Occipital lobe (tissue), 1 donor: ENCODE measurements at regions not wholly inside any gene's neighbourhood (a gene's known extent, or its start where the extent isn't known, plus 50 kb on each side); places are given as distances from the start of the nearest gene placed in this dataset.
"Not testable (repeated sequence)": the region's sequence is repeated elsewhere in the genome, so short reads cannot be mapped to it uniquely, and the experiment has no call there.

Source experiments
- DNase-seq: peaks from one replicate; lab custom pipeline; 2025; lab: John Stamatoyannopoulos, UW

DNA sequence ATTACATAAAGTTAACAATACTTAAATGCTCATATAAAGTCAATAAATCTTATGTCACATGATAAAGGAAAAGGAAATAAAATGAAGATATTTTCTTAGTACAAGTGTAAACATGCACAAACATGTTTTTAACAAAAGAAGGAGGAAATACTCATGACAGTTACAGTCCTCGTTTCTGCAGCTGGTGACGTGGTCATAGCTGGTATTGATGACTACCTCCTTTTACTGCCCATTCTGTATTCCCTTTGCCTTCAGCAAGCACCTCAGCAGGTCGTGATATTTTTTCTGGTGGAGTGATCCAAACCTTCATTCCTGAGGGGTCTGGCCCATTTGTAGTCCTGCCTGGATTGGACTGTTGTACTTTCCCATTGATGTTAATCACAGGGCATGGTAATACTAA lies 797.5 kb upstream of the PCDH10 start:
- DNase-seq, result not testable (repeated sequence)

DNA sequence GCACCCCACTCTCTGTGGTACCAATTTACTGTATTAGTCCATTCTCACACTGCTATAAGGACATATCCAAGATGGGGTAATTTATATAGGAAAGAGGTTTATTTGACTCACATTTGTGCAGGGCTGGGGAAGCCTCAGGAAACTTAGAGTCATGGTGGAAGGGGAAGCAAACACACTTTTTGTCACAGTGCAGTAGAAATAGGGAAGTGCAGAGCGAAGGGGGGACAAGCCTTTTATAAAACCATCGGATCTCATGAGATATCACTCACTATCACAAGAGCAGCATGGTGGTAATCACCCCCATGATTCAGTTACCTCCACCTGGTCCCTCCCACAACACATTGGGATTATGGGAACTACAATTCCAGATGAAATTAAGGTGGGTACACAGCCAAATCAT lies 766.9 kb upstream of the PCDH10 start:
- DNase-seq, result no peak

DNA sequence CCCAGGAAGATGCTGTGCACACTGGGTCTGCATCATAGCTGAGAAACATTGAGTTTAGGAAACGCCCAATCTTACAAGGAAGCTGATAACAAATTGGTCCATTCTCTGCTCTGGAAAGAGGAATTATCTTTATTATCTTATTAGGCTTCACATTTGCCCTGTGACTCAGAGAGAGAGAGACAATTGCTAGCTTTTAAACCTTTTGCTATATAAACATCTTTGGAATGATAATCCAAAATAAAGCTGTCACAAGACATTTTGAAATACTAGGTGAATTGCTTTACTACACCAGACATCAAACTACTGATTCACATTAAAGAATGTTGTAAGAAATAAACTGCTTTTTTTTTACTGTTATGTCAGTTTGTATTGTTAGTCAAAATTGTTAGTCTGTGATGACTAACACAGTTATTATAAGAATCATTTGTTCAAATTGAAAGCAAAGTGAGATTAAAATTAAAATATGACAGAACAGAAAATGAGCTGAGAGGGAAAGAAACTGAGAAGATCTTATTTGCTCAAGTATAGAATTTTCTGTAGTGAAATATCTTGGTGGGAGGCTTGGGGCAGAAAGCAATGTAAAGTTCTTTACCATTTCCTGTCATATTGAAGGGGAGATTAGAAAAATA lies 765.4 kb upstream of the PCDH10 start:
- DNase-seq, result no peak

DNA sequence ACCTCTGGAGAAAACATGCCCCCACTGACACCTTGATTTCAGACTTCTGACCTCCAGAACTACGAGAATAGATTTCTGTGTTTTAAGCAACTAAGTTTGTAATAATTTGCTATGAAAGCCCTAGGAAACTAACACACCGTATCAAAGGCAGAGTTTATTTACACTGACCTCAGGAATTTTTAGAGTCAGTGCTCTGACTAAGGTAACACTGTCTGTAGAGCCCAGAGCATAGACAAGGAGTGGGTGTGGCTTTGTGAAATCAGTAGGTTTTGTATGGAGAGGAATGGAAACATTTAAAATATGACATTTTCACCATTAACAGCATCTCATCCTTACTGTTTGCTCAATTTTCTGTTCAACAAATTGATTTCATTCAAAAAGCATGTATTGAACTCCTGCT lies 764.4 kb upstream of the PCDH10 start:
- DNase-seq, result no peak

DNA sequence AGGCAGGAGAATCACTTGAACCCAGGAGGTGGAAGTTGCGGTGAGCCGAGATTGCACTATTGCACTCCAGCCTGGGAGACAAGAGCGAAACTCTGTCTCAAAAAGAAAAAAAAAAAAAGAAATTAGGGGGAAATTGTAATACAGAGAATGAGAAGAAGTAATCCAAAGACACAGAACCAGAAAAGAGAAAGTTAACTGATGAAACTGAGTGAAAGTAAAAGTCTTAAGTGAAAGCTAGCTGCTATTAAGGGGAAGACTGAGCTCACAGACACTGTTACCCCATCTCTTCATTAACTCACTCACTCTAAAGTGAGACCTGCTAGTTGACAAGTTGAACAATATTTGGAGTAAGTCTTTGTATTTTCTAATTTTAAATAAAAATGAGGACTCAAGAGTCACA lies 763.0 kb upstream of the PCDH10 start:
- no peak for DNase-seq

DNA sequence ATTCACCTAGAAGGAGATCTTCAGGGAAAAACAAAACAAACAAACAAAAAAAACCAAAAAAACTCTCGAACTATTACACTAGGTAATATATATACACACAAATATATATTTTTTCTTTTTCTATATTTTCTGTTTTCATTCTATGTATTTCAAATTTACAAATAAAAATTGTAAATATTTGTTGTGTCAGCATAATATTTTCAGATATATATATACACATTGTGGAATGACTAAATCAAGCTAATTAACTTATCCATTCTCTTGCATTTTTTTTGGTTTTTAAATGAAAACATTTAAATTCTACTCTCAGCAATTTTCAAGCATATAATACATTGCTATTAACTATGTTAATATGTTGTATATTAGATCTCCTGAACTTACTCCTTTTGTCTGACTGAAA lies 762.0 kb upstream of the PCDH10 start:
- DNase-seq, result no peak

DNA sequence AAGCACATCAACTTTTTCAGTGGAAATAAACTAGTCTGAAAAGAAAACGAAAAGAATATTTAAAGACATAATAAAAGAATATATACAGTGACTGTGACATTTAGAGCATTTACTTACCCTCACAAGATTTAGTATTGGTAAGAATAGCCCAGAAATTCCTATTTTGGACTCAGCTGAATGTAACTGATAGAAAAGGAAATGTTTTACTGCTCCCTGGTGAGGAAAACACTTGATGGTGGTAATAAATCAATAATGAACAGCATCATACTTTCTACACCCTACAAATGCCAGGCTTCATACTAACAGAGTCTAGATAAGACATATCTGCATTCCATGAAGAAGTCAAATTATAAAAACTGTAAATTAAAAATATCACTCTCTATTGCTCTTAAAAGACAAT lies 753.5 kb upstream of the PCDH10 start:
- DNase-seq, result no peak

DNA sequence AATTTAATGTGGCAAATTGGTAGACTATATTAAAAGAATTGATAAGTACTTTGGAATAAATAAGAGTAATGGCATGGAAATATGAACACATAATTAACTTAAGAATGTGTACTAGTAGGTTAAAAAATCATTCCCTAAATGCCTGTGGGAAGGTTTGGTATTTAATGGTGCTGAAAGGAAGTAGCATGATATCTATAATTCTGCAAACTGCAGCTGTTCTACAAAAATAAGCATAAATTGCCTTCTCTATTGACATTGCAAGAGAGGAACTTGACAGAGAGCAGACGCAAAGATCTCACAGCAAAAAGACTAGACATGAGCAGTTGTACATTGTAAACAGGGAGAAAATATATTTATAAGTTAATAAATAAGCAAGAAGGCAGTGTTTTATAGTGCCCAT lies 752.5 kb upstream of the PCDH10 start:
- no peak for DNase-seq

DNA sequence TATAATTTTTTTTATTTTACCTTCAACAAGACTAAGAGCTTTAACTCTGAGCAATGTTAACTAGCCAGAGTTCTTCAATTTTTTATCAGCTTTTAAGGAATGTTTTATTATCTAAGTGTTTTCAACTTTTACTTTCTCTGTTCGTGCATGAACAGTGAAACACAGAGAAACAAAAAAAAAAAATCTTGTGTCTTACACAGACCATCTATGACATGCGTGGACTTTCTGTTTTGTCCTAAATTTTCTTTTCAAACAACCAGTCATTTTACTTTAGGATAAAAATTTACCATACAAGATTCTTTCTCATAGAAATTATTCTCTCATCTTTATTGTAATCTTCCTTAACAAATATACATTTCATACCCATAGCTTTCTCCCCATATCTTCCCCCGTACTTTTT lies 731.9 kb upstream of the PCDH10 start:
- no peak for DNase-seq

DNA sequence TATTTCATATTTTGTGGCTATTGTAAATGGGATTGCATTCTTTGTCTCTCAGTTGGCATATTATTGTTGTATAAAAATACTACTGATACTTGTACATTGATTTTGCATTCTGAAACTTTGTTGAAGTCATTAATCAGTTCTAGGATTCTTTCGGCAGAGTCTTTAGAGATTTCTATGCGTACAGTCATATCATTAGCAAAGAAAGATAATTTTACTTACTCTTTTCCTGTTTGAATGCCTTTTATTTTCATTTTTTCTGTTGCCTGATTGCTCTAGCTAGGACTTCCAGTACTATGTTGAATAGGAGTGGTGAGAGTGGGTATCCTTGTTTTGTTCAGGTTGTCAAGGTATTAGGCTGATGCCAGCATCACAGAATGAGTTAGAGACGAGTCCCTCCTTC lies 722.0 kb upstream of the PCDH10 start:
- DNase-seq, result no peak

DNA sequence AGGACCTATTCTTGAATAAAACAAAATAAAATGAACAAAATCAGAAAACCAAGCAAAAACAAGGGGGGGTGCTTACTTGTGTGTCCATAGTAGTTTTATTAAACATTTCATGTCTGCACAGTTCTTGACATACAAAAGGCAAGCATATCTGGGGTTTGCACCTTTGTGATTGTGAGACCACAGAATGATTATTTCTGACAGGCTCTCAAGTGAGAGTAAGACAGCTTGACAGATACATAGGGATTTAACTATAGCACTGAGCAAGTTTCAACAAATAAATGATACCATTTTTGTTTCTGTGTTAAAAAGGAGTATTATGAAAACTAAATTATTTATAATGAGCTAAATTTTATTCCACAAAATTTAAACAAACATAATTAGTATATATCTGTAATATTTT lies 712.0 kb upstream of the PCDH10 start:
- DNase-seq, result no peak

DNA sequence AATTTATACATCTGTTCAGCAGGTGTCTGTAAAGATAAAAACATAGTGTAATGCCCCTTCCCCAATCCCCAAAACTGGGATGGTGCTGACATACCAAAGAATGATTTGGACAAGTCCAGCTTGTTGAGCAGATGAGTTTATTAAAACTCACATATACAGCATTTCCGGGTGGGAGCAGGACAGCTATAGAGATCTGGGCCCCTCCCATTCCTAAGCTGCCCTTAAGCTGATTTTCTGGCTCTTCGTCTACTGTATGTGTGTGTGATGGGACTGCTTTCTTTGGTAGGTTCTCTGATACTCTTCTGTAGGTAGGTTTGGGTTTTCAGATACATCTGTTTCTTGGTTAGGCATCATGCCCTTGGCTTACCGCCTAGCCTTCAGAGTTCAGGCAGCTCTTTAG lies 703.7 kb upstream of the PCDH10 start:
- no peak for DNase-seq

DNA sequence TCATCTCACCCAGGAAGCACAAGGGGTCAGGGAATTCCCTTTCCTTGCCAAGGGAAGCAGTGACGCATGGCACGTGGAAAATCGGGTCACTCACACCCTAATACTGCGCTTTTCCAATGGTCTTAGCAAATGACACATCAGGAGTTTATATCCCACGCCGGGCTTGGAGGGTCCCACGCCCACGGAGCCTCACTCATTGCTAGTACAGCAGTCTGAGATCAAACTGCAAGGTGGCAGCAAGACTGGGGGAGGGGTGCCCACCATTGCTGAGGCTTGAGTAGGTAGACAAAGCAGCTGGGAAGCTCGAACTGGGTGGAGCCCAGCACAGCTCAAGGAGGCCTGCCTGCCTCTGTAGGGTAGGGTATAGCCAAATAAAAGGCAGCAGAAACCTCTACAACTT lies 691.1 kb upstream of the PCDH10 start:
- not testable (repeated sequence) for DNase-seq

DNA sequence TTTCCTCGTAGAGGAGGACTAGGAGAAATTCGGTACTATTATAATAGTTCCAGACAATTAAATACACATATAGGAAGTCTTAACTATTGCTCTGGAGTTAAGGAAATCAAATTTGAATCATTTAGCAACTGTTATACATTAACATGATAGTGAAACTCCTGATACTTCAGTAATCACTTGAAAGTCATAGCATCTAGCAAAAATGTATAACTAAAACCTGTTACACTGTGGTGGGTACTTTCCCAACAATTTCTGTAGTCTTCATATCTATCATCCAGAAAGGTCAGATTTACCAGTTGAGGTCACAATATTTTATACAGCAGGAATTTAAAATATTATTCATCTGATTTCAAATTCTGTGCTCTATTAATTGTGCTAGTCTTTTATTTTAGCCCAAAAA lies 669.6 kb upstream of the PCDH10 start:
- DNase-seq, result no peak

DNA sequence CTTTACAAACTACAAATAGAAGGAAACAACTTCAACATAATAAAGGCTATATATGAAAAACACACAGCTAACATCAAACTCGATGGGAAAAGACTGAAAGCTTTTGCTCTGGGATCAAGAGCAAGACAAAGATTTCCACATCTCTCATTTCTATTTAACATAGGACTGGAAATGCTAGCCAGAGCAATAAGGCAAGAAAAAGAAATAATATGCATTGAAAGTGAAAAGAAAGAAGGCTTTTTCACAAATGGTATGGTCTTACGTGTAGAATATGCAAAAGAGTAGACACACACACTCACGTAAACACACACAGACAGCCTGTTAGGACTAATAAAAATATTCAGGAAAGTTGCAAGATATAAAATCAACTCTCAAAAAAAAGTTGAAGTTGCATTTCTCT lies 660.5 kb upstream of the PCDH10 start:
- no peak for DNase-seq

DNA sequence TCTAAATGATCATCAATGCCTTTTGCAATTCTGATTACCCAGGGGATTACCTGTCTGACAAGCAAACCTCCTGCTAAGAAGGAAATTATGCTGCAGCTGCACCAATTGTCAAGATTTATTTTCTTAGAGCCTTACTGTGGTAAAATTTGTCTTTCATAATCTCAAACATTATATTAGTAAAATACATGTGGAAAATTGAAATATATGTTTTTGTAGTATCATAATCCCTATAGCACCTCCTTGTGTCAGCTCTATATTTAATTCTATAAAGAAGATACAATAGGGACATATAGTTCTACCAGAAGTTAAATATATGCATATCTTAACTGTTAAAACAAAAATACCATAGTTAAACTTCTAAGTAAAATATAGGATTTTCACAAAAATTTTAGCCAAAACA lies 655.6 kb upstream of the PCDH10 start:
- no peak for DNase-seq

DNA sequence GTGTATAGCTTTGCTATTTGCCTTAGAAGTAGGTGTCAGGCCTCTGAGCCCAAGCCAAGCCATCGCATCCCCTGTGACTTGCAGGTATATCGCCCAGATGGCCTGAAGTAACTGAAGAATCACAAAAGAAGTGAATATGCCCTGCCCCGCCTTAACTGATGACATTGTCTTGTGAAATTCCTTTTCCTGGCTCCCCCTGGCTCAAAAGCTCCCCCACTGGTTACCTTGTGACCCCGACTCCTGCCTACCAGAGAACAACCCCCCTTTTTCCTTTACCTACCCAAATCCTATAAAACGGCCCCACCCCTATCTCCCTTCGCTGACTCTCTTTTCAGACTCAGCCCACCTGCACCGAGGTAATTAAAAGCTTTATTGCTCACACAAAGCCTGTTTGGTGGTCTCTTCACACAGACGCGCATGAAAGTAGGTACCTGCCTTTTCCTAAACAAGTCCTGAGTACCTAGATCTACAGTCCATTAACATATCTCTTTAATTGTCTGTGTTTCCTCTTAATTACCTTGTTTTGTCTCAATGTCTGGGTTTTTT lies 653.8 kb upstream of the PCDH10 start:
- DNase-seq, result not testable (repeated sequence)

DNA sequence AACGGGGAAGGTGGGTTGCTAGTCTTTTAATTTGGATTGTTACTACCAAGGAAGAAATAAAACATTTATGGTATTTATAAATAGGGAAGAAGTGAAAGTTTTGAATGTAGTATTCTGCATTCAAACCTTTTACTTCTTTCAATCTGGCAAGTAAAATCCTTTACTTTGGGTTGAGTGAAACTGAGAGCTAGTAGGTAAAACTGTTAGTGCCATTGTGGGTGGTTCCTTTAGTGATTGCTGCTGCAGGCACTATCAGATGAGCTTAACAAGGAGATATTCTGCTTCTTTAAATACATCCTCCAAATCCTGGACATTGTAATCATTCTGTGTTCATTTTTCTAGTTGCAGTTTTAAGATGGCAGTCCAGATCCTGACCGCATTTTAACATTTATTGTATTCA lies 650.9 kb upstream of the PCDH10 start:
- no peak for DNase-seq

DNA sequence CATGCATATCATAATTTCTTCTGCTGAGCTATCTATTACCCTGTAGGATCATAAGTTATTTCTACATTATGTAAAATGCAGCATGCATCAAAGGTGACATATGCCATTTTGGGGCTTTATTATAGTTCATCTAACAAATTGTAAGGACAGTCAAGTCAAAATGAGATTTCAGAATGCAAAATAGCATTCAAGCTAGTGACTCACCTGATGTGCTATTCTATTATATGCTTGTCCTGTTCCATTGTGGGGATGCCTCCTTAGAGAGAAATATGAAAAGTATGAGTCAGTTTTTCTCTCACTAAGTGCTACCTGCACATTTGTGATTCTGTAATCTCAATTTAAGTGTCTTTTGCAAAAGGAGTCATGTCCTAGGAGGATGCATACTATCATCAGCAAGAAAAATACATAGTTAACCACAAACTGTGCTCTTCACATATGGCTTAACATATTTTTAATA lies 647.0 kb upstream of the PCDH10 start:
- DNase-seq, result no peak

DNA sequence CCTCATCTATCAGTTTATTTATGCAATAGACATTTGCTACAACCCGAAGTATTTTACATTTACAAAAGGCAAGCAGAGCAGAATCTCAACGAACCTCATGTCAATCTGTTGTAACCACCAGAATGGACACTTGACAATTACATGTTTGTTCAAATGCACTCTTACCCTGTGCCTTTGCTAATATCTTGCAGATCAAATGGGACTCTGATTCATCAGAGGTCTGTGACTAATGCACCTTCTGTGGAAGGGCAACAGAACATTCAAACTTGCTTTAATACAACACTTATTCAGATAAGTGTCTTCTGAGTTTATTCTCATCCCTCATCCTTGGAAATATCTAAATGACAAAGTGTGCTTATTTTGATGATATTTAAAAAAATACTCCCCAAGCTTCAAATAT lies 644.7 kb upstream of the PCDH10 start:
- DNase-seq, result no peak

DNA sequence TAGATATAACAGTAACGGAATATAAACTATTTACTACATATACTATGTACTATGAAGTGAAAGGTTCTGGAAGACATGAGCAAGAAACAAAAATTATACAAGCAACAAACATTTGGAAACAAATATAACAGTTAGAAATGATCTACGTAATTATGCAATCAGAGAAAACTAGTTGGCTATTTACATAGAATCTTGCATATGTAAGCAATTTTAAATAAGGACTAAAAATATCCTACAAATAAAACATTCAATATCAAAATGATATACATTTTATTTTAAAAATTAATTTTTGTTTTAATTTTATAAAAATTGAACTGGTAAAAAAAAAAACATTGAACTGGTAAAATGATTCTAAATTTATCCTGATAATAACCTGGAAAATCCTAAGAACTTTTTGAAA lies 642.5 kb upstream of the PCDH10 start:
- DNase-seq, result no peak

DNA sequence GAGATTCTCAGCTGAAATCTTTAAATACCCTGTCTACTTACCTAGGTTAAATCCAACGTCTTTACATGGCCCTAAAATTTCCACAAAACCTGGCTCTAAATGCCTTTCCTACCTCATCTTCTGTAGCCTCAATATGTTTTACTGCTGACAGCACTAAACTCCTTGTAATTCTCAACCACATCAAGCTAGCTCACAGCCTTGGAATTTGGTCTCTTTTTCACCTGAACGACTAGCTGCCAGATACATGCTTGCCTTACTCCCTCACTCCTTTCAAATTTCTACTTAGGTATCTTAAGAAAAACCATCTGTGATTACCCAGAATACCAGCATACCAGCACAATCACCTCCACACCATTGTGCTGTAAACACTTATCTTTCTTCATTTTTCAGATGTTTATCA lies 635.6 kb upstream of the PCDH10 start:
- no peak for DNase-seq

DNA sequence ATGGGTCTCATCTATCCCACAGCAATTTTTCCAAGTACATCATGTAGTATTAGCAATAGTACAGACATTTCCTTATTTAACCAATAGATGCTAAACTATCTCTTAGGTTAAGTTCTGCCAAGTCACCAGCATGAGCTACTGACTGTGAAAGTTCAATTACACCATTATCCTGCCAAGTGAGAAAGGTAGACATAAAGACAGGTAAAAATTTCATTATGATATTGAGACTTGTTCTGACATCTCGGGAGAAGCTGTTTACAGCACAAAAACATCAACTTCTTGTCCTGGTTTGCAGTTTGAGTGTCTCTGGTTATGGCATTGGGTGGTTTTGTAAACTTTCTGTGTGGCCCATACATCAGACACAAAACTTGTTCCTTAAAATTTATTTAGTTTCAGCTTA lies 622.4 kb upstream of the PCDH10 start:
- no peak for DNase-seq

DNA sequence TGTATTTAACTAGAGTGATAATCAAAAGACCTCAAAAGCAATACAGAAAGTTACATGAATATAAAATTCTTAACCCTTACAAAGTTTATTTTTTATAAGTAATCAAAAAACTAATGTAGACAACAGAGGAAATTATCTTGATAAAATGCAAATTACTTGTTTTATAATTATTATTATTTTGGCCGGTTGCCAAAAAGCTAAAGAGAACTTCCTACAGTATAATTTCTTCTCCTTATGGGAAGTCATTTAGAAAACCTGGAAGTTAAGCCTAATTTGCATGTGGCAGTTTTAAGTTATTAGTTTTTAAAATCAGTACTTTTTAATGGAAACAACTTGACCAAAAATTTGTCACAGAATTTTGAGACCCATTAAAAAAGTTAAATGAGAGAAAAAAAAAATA lies 621.3 kb upstream of the PCDH10 start:
- no peak for DNase-seq
